Astrocyte (in vitro differentiated cells and primary cell): ENCODE measurements at regions not wholly inside any gene's neighbourhood (a gene's known extent, or its start where the extent isn't known, plus 50 kb on each side); places are given as distances from the start of the nearest gene placed in this dataset.

Source experiments
- DNase-seq: peaks from one replicate; pipeline ENCODE4 v3.0.0-alpha.2; 2010; ENCODE audit warnings: low read depth
- FAIRE-seq: peaks from 2 replicates; lab custom pipeline; 2011; peaks lifted over from hg19 to GRCh38; lab: Jason Lieb, UNC
- H2AFZ ChIP-seq: 2 replicates; pipeline ENCODE4 v1.6.0; 2012; ENCODE audit warnings: low read depth, low read length, inconsistent platforms
- H3K27ac ChIP-seq: 2 replicates; pipeline ENCODE4 v1.5.1; 2011; ENCODE audit warnings: low read depth, low read length, inconsistent platforms
- H3K27me3 ChIP-seq: 2 replicates; pipeline ENCODE4 v1.6.0; 2011; ENCODE audit warnings: low read length, inconsistent platforms; ENCODE audit not compliant: insufficient read depth
- H3K36me3 ChIP-seq: 2 replicates; pipeline ENCODE4 v1.5.1; 2011; ENCODE audit warnings: low read length, inconsistent platforms; ENCODE audit not compliant: insufficient read depth
- H3K4me1 ChIP-seq: 2 replicates; pipeline ENCODE4 v1.5.1; 2011; ENCODE audit warnings: low read length, inconsistent platforms; ENCODE audit not compliant: insufficient read depth
- H3K4me2 ChIP-seq: 2 replicates; pipeline ENCODE4 v1.6.0; 2012; ENCODE audit warnings: low read length, inconsistent platforms
- H3K4me3 ChIP-seq: 2 replicates; pipeline ENCODE4 v1.5.1; 2011; ENCODE audit warnings: low read depth, mild to moderate bottlenecking, low read length, inconsistent platforms; ENCODE audit not compliant: insufficient read depth
- H3K79me2 ChIP-seq: 2 replicates; pipeline ENCODE4 v1.6.0; 2012; ENCODE audit warnings: mild to moderate bottlenecking, low read length, inconsistent platforms; ENCODE audit not compliant: insufficient read depth
- H3K9ac ChIP-seq: 2 replicates; pipeline ENCODE4 v1.6.0; 2012; ENCODE audit warnings: mild to moderate bottlenecking, low read length, inconsistent platforms
- H3K9me3 ChIP-seq: 2 replicates; pipeline ENCODE4 v1.5.1; 2012; ENCODE audit warnings: low read depth, mild to moderate bottlenecking, low read length, inconsistent platforms; ENCODE audit not compliant: insufficient read depth
- H4K20me1 ChIP-seq: 2 replicates; pipeline ENCODE4 v1.6.0; 2012; ENCODE audit warnings: low read length, inconsistent platforms; ENCODE audit not compliant: insufficient read depth
- H3K27ac Mint-ChIP-seq: one replicate; pipeline ENCODE4 v1.8.0; 2021; ENCODE audit warnings: mild to moderate bottlenecking, mixed read lengths; ENCODE audit not compliant: unreplicated experiment
- H3K27me3 Mint-ChIP-seq: one replicate; pipeline ENCODE4 v1.8.0; 2021; ENCODE audit warnings: low read depth, mixed read lengths; ENCODE audit not compliant: unreplicated experiment
- H3K36me3 Mint-ChIP-seq: one replicate; pipeline ENCODE4 v1.8.0; 2021; ENCODE audit warnings: low read depth, mixed read lengths; ENCODE audit not compliant: unreplicated experiment
- H3K4me1 Mint-ChIP-seq: one replicate; pipeline ENCODE4 v1.8.0; 2021; ENCODE audit warnings: low read depth, mixed read lengths; ENCODE audit not compliant: unreplicated experiment
- H3K4me3 Mint-ChIP-seq: one replicate; pipeline ENCODE4 v1.8.0; 2021; ENCODE audit warnings: mild to moderate bottlenecking, moderate library complexity, mixed read lengths; ENCODE audit not compliant: unreplicated experiment
- H3K9me3 Mint-ChIP-seq: one replicate; pipeline ENCODE4 v1.8.0; 2021; ENCODE audit warnings: mild to moderate bottlenecking, mixed read lengths; ENCODE audit not compliant: unreplicated experiment
- CTCF ChIP-seq: IDR thresholded peaks from 2 replicates; pipeline ENCODE4 v1.5.1; 2011; ENCODE audit warnings: low read depth, mild to moderate bottlenecking, inconsistent platforms, low read length, moderate library complexity; ENCODE audit not compliant: insufficient read depth
- EZH2 ChIP-seq: IDR thresholded peaks from 2 replicates; pipeline ENCODE4 v1.6.1; 2012; ENCODE audit warnings: mild to moderate bottlenecking, low read length, inconsistent platforms; ENCODE audit not compliant: insufficient read depth

GRCh38 chr10:109475711-109476421 lies 447.4 kb downstream of the XPNPEP1 start:
- TF ChIP-seq CTCF = no peak
- no peak for TF ChIP-seq EZH2
- Histone ChIP-seq H3K4me2 (no peak overlapping the region), H3K4me3 (no peak overlapping the region), H3K9me3 (no peaks in the 10 kb centered on the region), H3K4me1 (no peaks in the 10 kb centered on the region), H3K27me3 (no peaks in the 10 kb centered on the region), H3K9ac (no peak overlapping the region), H4K20me1 (no peaks in the 10 kb centered on the region), H3K36me3 (no peaks in the 10 kb centered on the region), H3K79me2 (no peaks in the 10 kb centered on the region), H3K27ac (no peak overlapping the region), H2AFZ (no peak overlapping the region)
- H3K4me1 Mint-ChIP-seq = peaks cover 11% of the 10 kb centered on the region
- no peak overlapping the region for H3K27ac Mint-ChIP-seq
- peaks cover 10% of the 10 kb centered on the region for H3K27me3 Mint-ChIP-seq
- no peaks in the 10 kb centered on the region for H3K36me3 Mint-ChIP-seq
- no peaks in the 10 kb centered on the region for H3K9me3 Mint-ChIP-seq
- no peak for DNase-seq
- no peak overlapping the region for H3K4me3 Mint-ChIP-seq
- FAIRE-seq = no peak

- Mint-ChIP-seq H3K27me3 (peaks cover 16% of the 10 kb centered on the region), H3K36me3 (no peaks in the 10 kb centered on the region), H3K9me3 (no peaks in the 10 kb centered on the region), H3K4me3 (no peak overlapping the region), H3K27ac (no peak overlapping the region), H3K4me1 (peaks cover 11% of the 10 kb centered on the region)
- Histone ChIP-seq H3K27ac (no peak overlapping the region), H3K9ac (no peak overlapping the region), H4K20me1 (no peaks in the 10 kb centered on the region), H2AFZ (no peak overlapping the region), H3K27me3 (no peaks in the 10 kb centered on the region), H3K4me3 (no peak overlapping the region), H3K79me2 (no peaks in the 10 kb centered on the region), H3K9me3 (no peaks in the 10 kb centered on the region), H3K36me3 (no peaks in the 10 kb centered on the region), H3K4me1 (no peaks in the 10 kb centered on the region), H3K4me2 (no peak overlapping the region)
- no peak for FAIRE-seq
- no peak for DNase-seq
- TF ChIP-seq CTCF = no peak
- TF ChIP-seq EZH2 = no peak
Measured at GRCh38 chr10:109474812-109475211, 448.5 kb downstream of the XPNPEP1 start.

GRCh38 chr10:109474261-109474660 lies 449.1 kb downstream of the XPNPEP1 start:
- Histone ChIP-seq H3K9me3 (no peaks in the 10 kb centered on the region), H3K4me3 (no peak overlapping the region), H3K27me3 (no peaks in the 10 kb centered on the region), H3K4me1 (no peaks in the 10 kb centered on the region), H3K36me3 (no peaks in the 10 kb centered on the region), H3K9ac (no peak overlapping the region), H3K79me2 (no peaks in the 10 kb centered on the region), H3K4me2 (no peak overlapping the region), H4K20me1 (no peaks in the 10 kb centered on the region), H3K27ac (no peak overlapping the region), H2AFZ (no peak overlapping the region)
- TF ChIP-seq CTCF (no peak), EZH2 (no peak)
- Mint-ChIP-seq H3K4me1 (peaks cover 11% of the 10 kb centered on the region), H3K9me3 (no peaks in the 10 kb centered on the region), H3K27me3 (peaks cover 16% of the 10 kb centered on the region), H3K36me3 (no peaks in the 10 kb centered on the region), H3K27ac (no peak overlapping the region), H3K4me3 (no peak overlapping the region)
- DNase-seq (no peak), FAIRE-seq (no peak)
